ENCODE measurements at regions not wholly inside any gene's neighbourhood (a gene's known extent, or its start where the extent isn't known, plus 50 kb on each side); places are given as distances from the start of the nearest gene placed in this dataset.
"Not testable (repeated sequence)": the region's sequence is repeated elsewhere in the genome, so short reads cannot be mapped to it uniquely, and the experiment has no call there.

GRCh38 chr6:14372734-14373489, 255.3 kb downstream of the CD83 start:
- DNase-seq (ENCODE audit: low spot score): no peak

- DNase-seq (ENCODE audit: low spot score): no peak
Observed at GRCh38 chr6:14373648-14374437, 256.3 kb downstream of the CD83 start.

- DNase-seq (ENCODE audit: low spot score): no peak
Observed at GRCh38 chr6:14375930-14376329, 258.4 kb downstream of the CD83 start.

- DNase-seq (ENCODE audit: low spot score): no peak
Observed at GRCh38 chr6:14379568-14379967, 262.0 kb downstream of the CD83 start.

- DNase-seq (ENCODE audit: low spot score): no peak
Observed at GRCh38 chr6:14380086-14380820, 262.7 kb downstream of the CD83 start.

GRCh38 chr6:14380901-14381828, 263.6 kb downstream of the CD83 start:
- no peak for DNase-seq (ENCODE audit: low spot score)

- DNase-seq (ENCODE audit: low spot score): peak; percentile 34
Observed at GRCh38 chr6:14381829-14382677, 264.5 kb downstream of the CD83 start.

GRCh38 chr6:14382678-14383236, 265.2 kb downstream of the CD83 start:
- no peak for DNase-seq (ENCODE audit: low spot score)

GRCh38 chr6:14383393-14384174, 266.0 kb downstream of the CD83 start:
- DNase-seq (ENCODE audit: low spot score): no peak

GRCh38 chr6:14384175-14384949, 266.8 kb downstream of the CD83 start:
- no peak for DNase-seq (ENCODE audit: low spot score)

GRCh38 chr6:14386263-14386662, 268.7 kb downstream of the CD83 start:
- DNase-seq (ENCODE audit: low spot score): no peak

GRCh38 chr6:14386668-14387067, 269.1 kb downstream of the CD83 start:
- DNase-seq (ENCODE audit: low spot score): no peak

- DNase-seq (ENCODE audit: low spot score): no peak
Observed at GRCh38 chr6:14388371-14388770, 270.8 kb downstream of the CD83 start.

- DNase-seq (ENCODE audit: low spot score): not testable (repeated sequence)
Observed at GRCh38 chr6:14389776-14390175, 272.2 kb downstream of the CD83 start.

- no peak for DNase-seq (ENCODE audit: low spot score)
Observed at GRCh38 chr6:14390805-14391204, 273.2 kb downstream of the CD83 start.

GRCh38 chr6:14393910-14394309, 276.3 kb downstream of the CD83 start:
- DNase-seq (ENCODE audit: low spot score): no peak

GRCh38 chr6:14396392-14396791, 278.8 kb downstream of the CD83 start:
- no peak for DNase-seq (ENCODE audit: low spot score)

GRCh38 chr6:14396826-14397517, 279.4 kb downstream of the CD83 start:
- no peak for DNase-seq (ENCODE audit: low spot score)

Data from activated CD4-positive, alpha-beta T cell treated with anti-CD3 and anti-CD28 coated beads, Interleukin-2, Interleukin-4, amounts not matched to agents 100 ng/mL and 50 ng/mL, durations not matched to agents 16 hours and 8 hours (primary cell).